ENCODE measurements at regions not wholly inside any gene's neighbourhood (a gene's known extent, or its start where the extent isn't known, plus 50 kb on each side); places are given as distances from the start of the nearest gene placed in this dataset.

DNA sequence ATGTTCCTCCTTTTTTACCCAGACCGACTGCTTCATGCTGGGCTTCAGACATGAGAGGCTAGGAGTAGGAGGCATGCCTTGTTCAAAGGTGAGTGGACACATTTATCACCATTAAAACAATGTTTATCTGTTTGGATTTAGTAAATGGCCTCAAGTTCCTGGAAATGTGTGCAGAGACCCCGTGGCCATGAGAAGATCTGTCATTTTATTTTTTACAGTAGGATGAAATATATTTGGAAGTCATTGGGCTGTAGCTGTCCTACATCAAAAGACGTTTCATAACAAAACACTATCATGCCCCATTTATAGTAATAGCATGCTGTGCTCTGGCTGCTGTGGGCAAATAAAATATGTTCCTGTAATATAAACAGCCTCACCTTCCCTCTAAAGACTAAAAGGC lies 403.9 kb upstream of the TNP1 start:
- in situ Hi-C loops (cut with MboI; ENCODE audit: low sequenced_read_pairs) = no loop called here

DNA sequence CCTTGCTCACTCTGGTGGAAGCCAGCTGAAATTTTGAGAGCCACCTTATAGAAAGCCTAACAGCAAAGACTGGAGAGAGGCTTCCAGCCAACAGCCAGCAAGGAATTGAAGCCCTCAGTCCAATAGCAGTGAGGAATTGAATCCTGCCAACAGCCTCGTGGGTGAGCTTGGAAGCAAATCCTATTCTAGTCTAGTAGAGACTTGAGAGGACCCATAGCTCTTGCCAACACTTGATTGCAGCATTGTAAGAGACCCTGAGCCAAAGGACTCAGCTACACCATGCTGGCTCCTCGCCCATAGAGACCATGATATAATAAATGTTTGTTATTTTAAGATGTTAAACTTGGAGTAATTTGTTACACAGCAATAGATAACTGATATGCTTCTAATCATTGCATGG lies 403.0 kb upstream of the TNP1 start:
- in situ Hi-C loops (cut with MboI; ENCODE audit: low sequenced_read_pairs) = no loop called here

DNA sequence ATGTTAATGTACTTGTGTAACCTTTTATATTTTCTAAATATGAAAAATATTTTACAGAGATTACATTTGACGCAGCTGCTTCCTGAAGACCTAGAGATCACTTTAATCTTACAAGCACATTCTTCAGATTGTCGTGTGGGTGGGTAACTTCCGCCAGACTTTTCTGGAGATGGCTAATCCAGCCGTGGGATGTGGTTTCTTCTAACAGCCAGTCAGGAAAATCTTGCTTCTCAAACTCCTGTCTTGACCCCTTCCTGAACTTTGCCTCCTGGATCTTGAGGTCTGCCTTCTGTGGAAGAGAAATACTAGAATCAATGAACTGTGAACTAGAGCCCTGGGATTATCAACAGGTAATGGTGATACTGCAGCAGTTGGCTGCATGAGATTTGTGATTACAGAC lies 401.6 kb upstream of the TNP1 start:
- in situ Hi-C loops (cut with MboI; ENCODE audit: low sequenced_read_pairs) = no loop called here

- in situ Hi-C loops (cut with MboI; ENCODE audit: low sequenced_read_pairs) = no loop called here
These were observed 400.7 kb upstream of the TNP1 start for GRCh38 chr2:217260441-217261115.

- in situ Hi-C loops (cut with MboI; ENCODE audit: low sequenced_read_pairs) = no loop called here
These were observed 398.3 kb upstream of the TNP1 start for GRCh38 chr2:217258170-217258569.

DNA sequence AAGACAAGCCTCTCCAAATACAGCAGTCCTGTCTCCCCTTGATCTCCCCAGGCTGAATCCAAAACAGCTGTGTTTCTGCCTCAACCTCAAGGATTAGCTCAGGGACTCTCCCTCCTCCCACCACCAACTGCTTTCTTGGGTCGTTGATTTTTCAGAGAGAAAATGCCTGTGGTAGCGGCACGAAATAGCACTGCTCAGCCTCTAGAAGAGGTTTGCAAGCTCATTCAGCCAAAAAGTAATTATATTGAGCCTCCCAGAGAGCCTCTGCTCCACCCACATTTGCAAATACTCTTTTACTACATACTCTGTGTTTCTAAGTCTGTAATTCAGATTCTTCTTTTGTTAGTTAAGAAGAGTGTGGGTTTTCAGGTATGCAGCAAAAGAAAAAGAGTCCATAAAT lies 396.4 kb upstream of the TNP1 start:
- in situ Hi-C loops (cut with MboI; ENCODE audit: low sequenced_read_pairs) = no loop called here

DNA sequence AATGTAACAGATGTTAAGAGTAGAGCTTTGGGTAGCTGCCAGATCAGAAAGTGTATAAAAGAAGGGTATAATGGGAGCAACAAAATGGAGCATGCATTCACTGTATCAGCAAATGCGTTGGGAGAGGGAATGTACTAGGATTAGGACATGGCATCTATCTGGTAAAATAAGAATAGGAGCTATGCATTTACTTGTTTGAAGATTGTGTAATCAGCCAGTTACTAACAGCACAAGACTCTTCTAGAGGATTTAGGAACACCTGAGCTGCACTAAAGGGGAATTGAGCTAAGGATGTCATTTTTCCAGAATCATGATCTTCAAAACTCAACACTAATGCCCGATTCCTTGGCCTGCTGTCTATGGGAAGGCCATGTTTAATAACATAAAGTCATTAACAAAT lies 394.2 kb upstream of the TNP1 start:
- in situ Hi-C loops (cut with MboI; ENCODE audit: low sequenced_read_pairs) = no loop called here

- in situ Hi-C loops (cut with MboI; ENCODE audit: low sequenced_read_pairs) = no loop called here
These were observed 392.3 kb upstream of the TNP1 start for GRCh38 chr2:217252181-217252580.

DNA sequence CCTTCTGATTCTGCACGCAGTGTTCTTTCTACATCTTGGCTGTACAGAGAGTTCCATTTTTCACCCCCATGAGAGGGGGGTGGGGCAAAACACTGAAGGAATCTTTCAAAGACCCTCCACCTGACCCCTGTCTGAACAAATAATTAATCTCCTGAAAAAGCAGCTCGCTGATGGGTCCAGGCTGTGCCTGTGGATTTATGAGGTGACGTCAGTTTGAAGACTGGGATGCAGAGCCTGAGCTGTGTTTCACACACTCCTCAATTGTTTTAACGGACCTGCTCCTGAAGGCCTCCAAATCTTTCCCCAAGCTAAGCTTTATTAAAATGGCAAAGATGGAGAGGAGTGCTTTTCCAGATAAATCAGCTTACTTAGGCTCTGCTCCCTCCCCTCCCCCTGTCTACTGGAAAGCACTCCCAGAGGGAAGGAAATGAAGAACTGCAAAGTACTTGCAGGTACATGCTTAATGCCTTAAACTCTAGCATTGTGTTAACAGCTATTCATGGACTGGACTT lies 390.2 kb upstream of the TNP1 start:
- in situ Hi-C loops (cut with MboI; ENCODE audit: low sequenced_read_pairs) = no loop called here

- in situ Hi-C loops (cut with MboI; ENCODE audit: low sequenced_read_pairs) = no loop called here
These were observed 389.5 kb upstream of the TNP1 start for GRCh38 chr2:217249121-217250012.

- in situ Hi-C loops (cut with MboI; ENCODE audit: low sequenced_read_pairs) = no loop called here
These were observed 388.6 kb upstream of the TNP1 start for GRCh38 chr2:217248312-217248935.

GRCh38 chr2:217247476-217247875 lies 387.6 kb upstream of the TNP1 start:
- in situ Hi-C loops (cut with MboI; ENCODE audit: low sequenced_read_pairs) = no loop called here

- in situ Hi-C loops (cut with MboI; ENCODE audit: low sequenced_read_pairs) = no loop called here
These were observed 386.2 kb upstream of the TNP1 start for GRCh38 chr2:217246108-217246507.

GRCh38 chr2:217244815-217245214 lies 385.0 kb upstream of the TNP1 start:
- in situ Hi-C loops (cut with MboI; ENCODE audit: low sequenced_read_pairs) = no loop called here

DNA sequence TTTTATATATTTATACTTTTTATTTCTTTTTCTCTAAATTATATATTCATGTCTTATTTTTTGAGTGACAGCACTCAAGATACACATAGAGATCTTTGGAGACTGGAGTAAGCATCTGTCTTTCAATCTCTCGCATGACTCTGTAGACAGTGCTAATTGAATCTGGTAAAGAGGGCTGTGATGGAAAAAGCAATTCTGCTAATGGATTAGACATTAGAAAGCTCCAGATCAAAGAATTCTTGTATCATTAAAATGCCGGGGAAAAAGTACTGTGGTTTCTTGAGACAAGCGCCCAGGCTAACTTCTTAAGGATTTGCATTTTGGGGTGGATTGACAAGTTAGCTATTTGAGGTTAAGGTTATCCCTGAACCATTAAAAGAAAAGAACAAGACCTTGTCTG lies 383.1 kb upstream of the TNP1 start:
- in situ Hi-C loops (cut with MboI; ENCODE audit: low sequenced_read_pairs) = no loop called here

GRCh38 chr2:217231724-217232123 lies 371.9 kb upstream of the TNP1 start:
- in situ Hi-C loops (cut with MboI; ENCODE audit: low sequenced_read_pairs) = no loop called here

DNA sequence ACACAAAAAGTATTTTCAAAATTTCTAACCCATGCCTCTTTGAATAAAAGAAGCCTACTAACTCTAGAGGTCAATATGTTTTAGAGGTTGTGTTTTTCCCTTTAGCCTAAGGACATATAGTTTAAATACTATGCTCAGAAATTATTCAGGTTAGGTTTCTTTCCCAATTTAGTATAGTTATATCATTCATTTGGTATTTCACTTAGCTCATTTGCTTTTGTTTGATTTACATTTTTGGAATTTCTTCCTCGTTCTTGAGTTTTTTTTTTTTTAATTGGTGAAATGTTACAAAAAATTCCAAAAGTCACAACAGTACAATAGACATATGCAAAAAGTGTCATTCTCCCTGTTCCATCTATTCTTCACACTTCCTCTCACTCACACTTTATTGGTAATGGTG lies 371.3 kb upstream of the TNP1 start:
- in situ Hi-C loops (cut with MboI; ENCODE audit: low sequenced_read_pairs) = no loop called here

GRCh38 chr2:217228732-217229131 lies 368.9 kb upstream of the TNP1 start:
- in situ Hi-C loops (cut with MboI; ENCODE audit: low sequenced_read_pairs) = no loop called here

DNA sequence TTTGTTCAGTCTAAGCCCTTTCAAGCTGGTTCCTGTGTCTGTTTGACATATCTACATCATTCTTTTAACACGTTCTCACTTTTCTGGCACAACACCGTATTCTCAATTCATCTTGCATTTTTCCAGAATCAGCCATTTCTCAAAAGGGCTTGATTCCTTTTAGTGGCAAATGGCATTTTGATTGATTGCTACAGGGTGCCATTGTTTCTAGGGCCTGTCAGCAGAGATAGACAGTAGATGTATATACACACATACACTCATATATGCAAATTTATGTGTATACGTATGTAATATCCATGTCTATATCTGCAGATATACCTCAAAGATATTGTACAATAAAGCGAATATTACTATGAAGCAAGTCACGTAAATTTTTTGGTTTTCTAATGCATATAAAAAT lies 367.9 kb upstream of the TNP1 start:
- in situ Hi-C loops (cut with MboI; ENCODE audit: low sequenced_read_pairs) = no loop called here

- in situ Hi-C loops (cut with MboI; ENCODE audit: low sequenced_read_pairs) = no loop called here
These were observed 365.7 kb upstream of the TNP1 start for GRCh38 chr2:217225596-217225995.

DNA sequence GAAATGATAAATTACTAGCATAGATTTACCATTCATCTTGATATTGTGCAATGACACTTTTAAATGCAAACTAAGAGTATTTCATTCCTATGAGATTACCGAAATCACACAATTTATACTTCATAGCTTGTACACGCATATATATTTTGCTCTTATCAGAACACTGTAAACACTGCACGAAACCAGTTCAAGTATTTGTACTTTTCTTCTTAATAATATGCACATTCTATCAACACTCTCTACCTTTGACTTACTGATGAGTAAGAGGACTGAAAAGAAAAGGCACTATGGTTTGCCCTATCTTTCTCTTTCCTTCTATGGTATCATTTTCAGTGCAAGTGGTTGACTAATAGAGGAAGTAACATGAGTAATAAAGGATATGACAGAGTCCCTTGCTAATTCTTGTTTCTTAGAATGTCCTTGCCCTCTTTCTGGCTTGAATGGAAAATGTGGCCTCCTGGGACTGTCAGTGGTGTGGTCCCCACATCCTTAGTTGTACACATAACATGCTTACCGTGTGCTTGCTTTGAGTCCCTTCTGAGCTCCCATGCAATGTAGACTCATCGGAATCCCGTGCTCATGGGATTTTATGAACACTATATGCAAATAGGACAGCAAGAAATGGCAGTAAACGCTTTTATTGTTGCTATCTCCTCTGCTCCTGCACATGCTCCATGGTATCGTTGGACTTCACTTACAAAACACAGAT lies 363.5 kb upstream of the TNP1 start:
- in situ Hi-C loops (cut with MboI; ENCODE audit: low sequenced_read_pairs) = no loop called here
